ENCODE measurements at regions not wholly inside any gene's neighbourhood (a gene's known extent, or its start where the extent isn't known, plus 50 kb on each side); places are given as distances from the start of the nearest gene placed in this dataset.

DNA sequence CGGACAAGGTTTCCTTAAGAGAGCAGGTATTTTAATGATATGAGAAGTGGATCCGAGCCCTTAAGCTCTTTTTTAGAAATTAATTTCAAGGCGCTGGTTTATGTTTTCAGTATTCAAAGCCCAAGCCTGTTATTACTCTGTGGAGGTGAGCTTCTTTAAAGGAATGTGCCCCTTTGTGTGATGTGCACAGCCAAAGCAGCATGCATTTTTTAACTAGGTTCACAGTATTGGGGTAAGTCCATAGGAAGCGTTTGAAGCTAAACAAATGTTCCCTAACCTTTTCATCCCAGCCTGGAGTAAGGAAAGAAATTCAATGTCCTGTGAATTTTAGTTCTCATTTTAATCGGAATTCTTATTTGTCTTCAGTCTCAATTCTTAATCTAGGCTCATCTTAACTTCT is 217.5 kb downstream of the KCTD12 start:
- CTCF ChIA-PET = no interaction called here
- Histone ChIP-seq H3K4me3 (no peak overlapping the region), H3K4me1 (replicated peaks; ENCODE audit: insufficient read depth) (no peaks in the 10 kb centered on the region), H3F3A (ENCODE audit: insufficient read depth, low read depth) (no peaks in the 10 kb centered on the region), H2AFZ (no peak overlapping the region), H3K27ac (no peak overlapping the region), H3K36me3 (ENCODE audit: low read depth) (no peaks in the 10 kb centered on the region), H3K9me2 (ENCODE audit: insufficient read depth) (no peaks in the 10 kb centered on the region), H3K9me3 (ENCODE audit: insufficient read depth, low read depth) (no peaks in the 10 kb centered on the region), H3K4me2 (no peak overlapping the region), H4K20me1 (ENCODE audit: insufficient read depth) (no peaks in the 10 kb centered on the region), H3K79me2 (ENCODE audit: low read depth) (no peaks in the 10 kb centered on the region), H3K27me3 (ENCODE audit: insufficient read depth, low read depth) (no peaks in the 10 kb centered on the region)
- intact Hi-C loops (cut with micrococcal nuclease; ENCODE audit: unreplicated experiment) = no loop called here
- POLR2A ChIA-PET (ENCODE audit: unreplicated experiment) = no interaction called here
- TF ChIP-seq CTCF (conservative IDR thresholded peaks at IDR 0.05) = no peak
- no peak for TF ChIP-seq EZH2 (IDR thresholded peaks at IDR 0.05; ENCODE audit: low read depth)
- no peak for DNase-seq
- no TSS peak for BruUV-seq (replicated peaks)

- POLR2A ChIA-PET (ENCODE audit: unreplicated experiment) = no interaction called here
These were observed 218.1 kb downstream of the KCTD12 start for GRCh38 chr13:76668141-76668540.

DNA sequence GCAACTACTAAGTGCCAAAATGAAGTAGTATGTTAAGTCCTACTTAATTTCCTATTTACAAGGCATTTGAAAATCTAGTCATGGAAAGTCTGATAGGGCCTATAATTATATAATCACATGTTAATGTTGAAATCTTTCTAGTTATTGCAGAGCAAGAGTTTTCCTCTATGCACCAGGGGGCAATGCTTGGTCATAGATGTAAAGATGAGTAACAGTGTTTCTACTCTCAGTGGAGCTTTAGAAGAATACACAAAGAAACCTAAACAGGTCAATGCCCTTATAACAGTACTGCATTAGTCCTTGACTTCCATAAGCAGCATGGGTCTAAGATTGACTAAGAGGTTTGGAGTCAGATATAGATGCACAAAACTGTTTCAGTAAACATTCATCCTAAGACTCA is 218.7 kb downstream of the KCTD12 start:
- no peaks in the 10 kb centered on the region for H3K9me2 ChIP-seq (ENCODE audit: insufficient read depth)
- BruUV-seq (replicated peaks) = no TSS peak
- no peak overlapping the region for H2AFZ ChIP-seq
- DNase-seq = no peak
- H3K9me3 ChIP-seq (ENCODE audit: insufficient read depth, low read depth) = no peaks in the 10 kb centered on the region
- H3K79me2 ChIP-seq (ENCODE audit: low read depth) = no peaks in the 10 kb centered on the region
- CTCF ChIA-PET = interaction anchor here (0.6 kb wide), 1 partner anchor 561 kb away, joined by 7 read pairs; no protein-coding TSS in a partner anchor
- intact Hi-C loops (cut with micrococcal nuclease; ENCODE audit: unreplicated experiment) = no loop called here
- H3K36me3 ChIP-seq (ENCODE audit: low read depth) = no peaks in the 10 kb centered on the region
- H3F3A ChIP-seq (ENCODE audit: insufficient read depth, low read depth) = no peaks in the 10 kb centered on the region
- H4K20me1 ChIP-seq (ENCODE audit: insufficient read depth) = no peaks in the 10 kb centered on the region
- POLR2A ChIA-PET (ENCODE audit: unreplicated experiment) = no interaction called here
- H3K27ac ChIP-seq = no peak overlapping the region
- no peak overlapping the region for H3K4me2 ChIP-seq
- no peaks in the 10 kb centered on the region for H3K4me1 ChIP-seq (replicated peaks; ENCODE audit: insufficient read depth)
- TF ChIP-seq CTCF (conservative IDR thresholded peaks at IDR 0.05) = no peak
- TF ChIP-seq EZH2 (IDR thresholded peaks at IDR 0.05; ENCODE audit: low read depth) = no peak
- no peaks in the 10 kb centered on the region for H3K27me3 ChIP-seq (ENCODE audit: insufficient read depth, low read depth)
- H3K4me3 ChIP-seq = no peak overlapping the region

More at GRCh38 chr13:76668141-76668540, 218.1 kb downstream of the KCTD12 start:
- DNase-seq = no peak
- Histone ChIP-seq H3K27ac (no peak overlapping the region), H3K9me2 (ENCODE audit: insufficient read depth) (no peaks in the 10 kb centered on the region), H3K9me3 (ENCODE audit: insufficient read depth, low read depth) (no peaks in the 10 kb centered on the region), H3K79me2 (ENCODE audit: low read depth) (no peaks in the 10 kb centered on the region), H2AFZ (no peak overlapping the region), H4K20me1 (ENCODE audit: insufficient read depth) (no peaks in the 10 kb centered on the region), H3K4me3 (no peak overlapping the region), H3K4me2 (no peak overlapping the region), H3K4me1 (replicated peaks; ENCODE audit: insufficient read depth) (no peaks in the 10 kb centered on the region), H3K36me3 (ENCODE audit: low read depth) (no peaks in the 10 kb centered on the region), H3F3A (ENCODE audit: insufficient read depth, low read depth) (no peaks in the 10 kb centered on the region), H3K27me3 (ENCODE audit: insufficient read depth, low read depth) (no peaks in the 10 kb centered on the region)
- intact Hi-C loops (cut with micrococcal nuclease; ENCODE audit: unreplicated experiment) = no loop called here
- BruUV-seq (replicated peaks) = no TSS peak
- TF ChIP-seq CTCF (conservative IDR thresholded peaks at IDR 0.05) = no peak
- TF ChIP-seq EZH2 (IDR thresholded peaks at IDR 0.05; ENCODE audit: low read depth) = no peak
- CTCF ChIA-PET = interaction anchor here (0.6 kb wide), 1 partner anchor 560 kb away, joined by 7 read pairs; no protein-coding TSS in a partner anchor
